ENCODE measurements at regions not wholly inside any gene's neighbourhood (a gene's known extent, or its start where the extent isn't known, plus 50 kb on each side); places are given as distances from the start of the nearest gene placed in this dataset.

GRCh38 chr4:65880594-65880993, 210.3 kb upstream of the EPHA5 start:
- no peak overlapping the region for H2AFZ ChIP-seq (ENCODE audit: low read length)
- H3K36me3 ChIP-seq (ENCODE audit: control insufficient read depth, insufficient read depth, low read length) = no peaks in the 10 kb centered on the region
- H3K4me3 ChIP-seq (replicated peaks in 1 of 4; ENCODE audit: control extremely low read depth in 1 of 4, insufficient read depth in 1 of 4, low read depth in 3 of 4, low read length in 4 of 4) = no peak overlapping the region
- no peak overlapping the region for H3K27ac ChIP-seq (ENCODE audit: insufficient read depth, low read length)
- H3K4me2 ChIP-seq (ENCODE audit: extremely low read depth, insufficient read depth, low read length) = no peak overlapping the region
- TF ChIP-seq EZH2 (IDR thresholded peaks at IDR 0.05; ENCODE audit: low read length, missing control alignments) = no peak
- no peak for TF ChIP-seq CTCF (conservative IDR thresholded peaks at IDR 0.05 in 1 of 2, IDR thresholded peaks at IDR 0.05 in 1 of 2; ENCODE audit: low read depth in 1 of 2, low read length in 2 of 2)
- H3K4me1 ChIP-seq (ENCODE audit: control insufficient read depth, extremely low read depth, insufficient read depth, low read length) = no peaks in the 10 kb centered on the region
- H3K27me3 ChIP-seq (ENCODE audit: control insufficient read depth, insufficient read depth, low read length) = no peaks in the 10 kb centered on the region
- peak in 1 of 2 donors; percentile 0 for DNase-seq (ENCODE audit: low read depth in 2 of 2)
- no peaks in the 10 kb centered on the region for H3K79me2 ChIP-seq (ENCODE audit: control insufficient read depth, insufficient read depth, low read length)
- no peaks in the 10 kb centered on the region for H4K20me1 ChIP-seq (ENCODE audit: control insufficient read depth, extremely low read depth, insufficient read depth, low read length)
- H3K9me3 ChIP-seq (ENCODE audit: control insufficient read depth, insufficient read depth, low read depth, low read length) = no peaks in the 10 kb centered on the region
- no peak overlapping the region for H3K9ac ChIP-seq (ENCODE audit: insufficient read depth, low read length)

- Histone ChIP-seq H3K9me3 (ENCODE audit: control insufficient read depth, insufficient read depth, low read depth, low read length) (no peaks in the 10 kb centered on the region), H3K4me2 (ENCODE audit: extremely low read depth, insufficient read depth, low read length) (no peak overlapping the region), H3K27me3 (ENCODE audit: control insufficient read depth, insufficient read depth, low read length) (no peaks in the 10 kb centered on the region), H4K20me1 (ENCODE audit: control insufficient read depth, extremely low read depth, insufficient read depth, low read length) (no peaks in the 10 kb centered on the region), H3K4me3 (replicated peaks in 1 of 4; ENCODE audit: control extremely low read depth in 1 of 4, insufficient read depth in 1 of 4, low read depth in 3 of 4, low read length in 4 of 4) (no peak overlapping the region), H2AFZ (ENCODE audit: low read length) (no peak overlapping the region), H3K27ac (ENCODE audit: insufficient read depth, low read length) (no peak overlapping the region), H3K79me2 (ENCODE audit: control insufficient read depth, insufficient read depth, low read length) (no peaks in the 10 kb centered on the region), H3K36me3 (ENCODE audit: control insufficient read depth, insufficient read depth, low read length) (no peaks in the 10 kb centered on the region), H3K9ac (ENCODE audit: insufficient read depth, low read length) (no peak overlapping the region), H3K4me1 (ENCODE audit: control insufficient read depth, extremely low read depth, insufficient read depth, low read length) (no peaks in the 10 kb centered on the region)
- no peak for TF ChIP-seq EZH2 (IDR thresholded peaks at IDR 0.05; ENCODE audit: low read length, missing control alignments)
- TF ChIP-seq CTCF (conservative IDR thresholded peaks at IDR 0.05 in 1 of 2, IDR thresholded peaks at IDR 0.05 in 1 of 2; ENCODE audit: low read depth in 1 of 2, low read length in 2 of 2) = no peak
- DNase-seq (ENCODE audit: low read depth in 2 of 2) = no peak
Measured at GRCh38 chr4:65868096-65868824, 198.0 kb upstream of the EPHA5 start.

GRCh38 chr4:65865489-65865888, 195.2 kb upstream of the EPHA5 start:
- no peak overlapping the region for H3K4me3 ChIP-seq (replicated peaks in 1 of 4; ENCODE audit: control extremely low read depth in 1 of 4, insufficient read depth in 1 of 4, low read depth in 3 of 4, low read length in 4 of 4)
- no peak overlapping the region for H2AFZ ChIP-seq (ENCODE audit: low read length)
- H3K9me3 ChIP-seq (ENCODE audit: control insufficient read depth, insufficient read depth, low read depth, low read length) = no peaks in the 10 kb centered on the region
- H3K4me2 ChIP-seq (ENCODE audit: extremely low read depth, insufficient read depth, low read length) = no peak overlapping the region
- no peak overlapping the region for H3K27ac ChIP-seq (ENCODE audit: insufficient read depth, low read length)
- H3K4me1 ChIP-seq (ENCODE audit: control insufficient read depth, extremely low read depth, insufficient read depth, low read length) = no peaks in the 10 kb centered on the region
- H3K27me3 ChIP-seq (ENCODE audit: control insufficient read depth, insufficient read depth, low read length) = no peaks in the 10 kb centered on the region
- no peaks in the 10 kb centered on the region for H3K79me2 ChIP-seq (ENCODE audit: control insufficient read depth, insufficient read depth, low read length)
- H3K9ac ChIP-seq (ENCODE audit: insufficient read depth, low read length) = no peak overlapping the region
- no peak for TF ChIP-seq EZH2 (IDR thresholded peaks at IDR 0.05; ENCODE audit: low read length, missing control alignments)
- TF ChIP-seq CTCF (conservative IDR thresholded peaks at IDR 0.05 in 1 of 2, IDR thresholded peaks at IDR 0.05 in 1 of 2; ENCODE audit: low read depth in 1 of 2, low read length in 2 of 2) = no peak
- peak in 1 of 2 donors; percentile 3 for DNase-seq (ENCODE audit: low read depth in 2 of 2)
- H3K36me3 ChIP-seq (ENCODE audit: control insufficient read depth, insufficient read depth, low read length) = no peaks in the 10 kb centered on the region
- no peaks in the 10 kb centered on the region for H4K20me1 ChIP-seq (ENCODE audit: control insufficient read depth, extremely low read depth, insufficient read depth, low read length)
